ENCODE measurements at regions not wholly inside any gene's neighbourhood (a gene's known extent, or its start where the extent isn't known, plus 50 kb on each side); places are given as distances from the start of the nearest gene placed in this dataset.

DNA sequence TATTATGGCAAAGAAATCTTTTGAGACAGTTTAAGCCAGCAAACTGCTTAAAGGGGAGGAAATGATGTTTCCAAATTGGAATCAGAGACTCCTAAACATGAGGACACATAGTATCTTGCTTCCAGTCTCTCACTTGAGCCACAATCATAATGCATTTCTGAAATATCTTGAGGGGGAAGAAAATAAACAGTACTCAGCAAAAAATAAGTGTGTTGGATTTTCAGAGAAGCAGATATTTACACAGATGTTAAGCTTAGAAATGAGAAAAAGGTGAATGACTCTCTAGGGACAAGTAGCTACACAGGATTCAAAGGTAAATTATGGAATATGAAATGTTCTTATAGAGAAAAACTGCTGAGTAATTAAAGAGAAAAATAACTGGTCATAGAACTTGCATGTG is 1583.6 kb downstream of the CDH8 start:
- TF ChIP-seq, protein P1, sequence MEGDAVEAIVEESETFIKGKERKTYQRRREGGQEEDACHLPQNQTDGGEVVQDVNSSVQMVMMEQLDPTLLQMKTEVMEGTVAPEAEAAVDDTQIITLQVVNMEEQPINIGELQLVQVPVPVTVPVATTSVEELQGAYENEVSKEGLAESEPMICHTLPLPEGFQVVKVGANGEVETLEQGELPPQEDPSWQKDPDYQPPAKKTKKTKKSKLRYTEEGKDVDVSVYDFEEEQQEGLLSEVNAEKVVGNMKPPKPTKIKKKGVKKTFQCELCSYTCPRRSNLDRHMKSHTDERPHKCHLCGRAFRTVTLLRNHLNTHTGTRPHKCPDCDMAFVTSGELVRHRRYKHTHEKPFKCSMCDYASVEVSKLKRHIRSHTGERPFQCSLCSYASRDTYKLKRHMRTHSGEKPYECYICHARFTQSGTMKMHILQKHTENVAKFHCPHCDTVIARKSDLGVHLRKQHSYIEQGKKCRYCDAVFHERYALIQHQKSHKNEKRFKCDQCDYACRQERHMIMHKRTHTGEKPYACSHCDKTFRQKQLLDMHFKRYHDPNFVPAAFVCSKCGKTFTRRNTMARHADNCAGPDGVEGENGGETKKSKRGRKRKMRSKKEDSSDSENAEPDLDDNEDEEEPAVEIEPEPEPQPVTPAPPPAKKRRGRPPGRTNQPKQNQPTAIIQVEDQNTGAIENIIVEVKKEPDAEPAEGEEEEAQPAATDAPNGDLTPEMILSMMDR (IDR thresholded peaks at IDR 0.05), result no peak
- no peak for TF ChIP-seq POLR2A (IDR thresholded peaks at IDR 0.05)
